ENCODE measurements at regions not wholly inside any gene's neighbourhood (a gene's known extent, or its start where the extent isn't known, plus 50 kb on each side); places are given as distances from the start of the nearest gene placed in this dataset.
"Not testable (repeated sequence)": the region's sequence is repeated elsewhere in the genome, so short reads cannot be mapped to it uniquely, and the experiment has no call there.

DNA sequence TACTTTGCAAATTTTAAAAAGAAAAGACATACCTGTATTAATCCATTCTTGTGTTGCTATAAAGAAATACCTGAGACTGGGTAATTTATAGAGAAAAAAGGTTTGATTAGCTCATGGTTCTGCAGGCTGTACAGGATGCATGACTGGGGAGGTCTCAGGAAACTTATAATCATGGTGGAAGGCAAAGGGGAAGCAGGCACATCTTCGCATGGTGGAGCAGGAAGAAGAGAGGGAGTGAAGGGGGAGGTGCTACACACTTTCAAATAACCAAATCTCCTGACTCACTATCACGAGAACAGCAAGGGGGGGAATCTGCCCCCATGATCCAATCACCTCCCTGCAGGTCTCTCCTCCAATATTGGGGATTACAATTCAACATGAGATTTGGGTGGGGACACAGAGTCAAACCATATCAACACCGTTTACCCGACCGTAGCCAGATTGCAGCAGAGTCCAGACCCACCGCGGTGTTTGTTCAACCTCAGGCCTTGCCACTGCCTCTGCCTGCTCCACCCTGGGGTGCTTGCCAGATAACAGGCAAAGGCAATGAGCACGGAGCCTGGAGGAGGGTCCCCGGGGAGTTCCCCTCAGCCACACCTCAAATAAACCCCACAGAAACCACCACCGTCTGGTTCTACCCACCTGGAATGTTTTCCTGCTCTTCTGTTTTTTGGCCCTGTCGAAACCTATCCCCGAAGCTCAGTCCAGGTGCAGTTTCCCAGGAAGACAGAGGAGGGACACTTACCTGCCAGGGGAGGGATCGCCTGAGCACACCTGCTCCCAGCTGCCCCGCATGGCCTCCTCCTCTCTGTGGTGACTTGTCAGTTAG, 142.2 kb upstream of the AFDN start:
- Histone ChIP-seq H3K36me3 (replicated peaks) (0 out of 2 replicates have a peak, but pooled peaks cover 5% of the 10 kb centered on the region), H3K4me1 (no peaks in the 10 kb centered on the region), H3K9me3 (0 out of 2 replicates have a peak, but pooled peaks cover 2% of the 10 kb centered on the region), H3K27me3 (ENCODE audit: low read depth) (no peaks in the 10 kb centered on the region), H3K4me3 (no peak overlapping the region)
- in situ Hi-C loops (cut with MboI; ENCODE audit: low sequenced_read_pairs) = no loop called here
- no peak for DNase-seq (ENCODE audit: low spot score in 2 of 2)

DNA sequence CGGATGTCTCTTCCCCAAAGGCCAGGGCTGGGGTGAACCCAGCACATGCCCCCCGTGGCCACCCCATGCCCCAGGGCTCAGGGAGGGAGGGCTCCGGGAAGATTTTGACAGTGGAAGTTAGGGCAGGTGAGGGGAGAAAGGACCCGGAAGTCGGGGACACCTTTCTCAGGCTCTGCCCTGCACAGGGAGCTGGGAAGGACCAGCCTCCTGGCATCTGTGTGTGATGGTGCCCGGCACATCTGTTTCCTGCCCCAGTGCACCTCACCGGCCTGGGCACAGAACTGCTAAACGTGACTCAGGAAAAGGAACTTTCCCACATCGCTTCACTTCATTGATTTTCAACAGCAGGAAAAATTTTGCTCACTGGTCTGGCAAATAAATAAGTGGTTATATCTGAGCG, 141.1 kb upstream of the AFDN start:
- no peaks in the 10 kb centered on the region for H3K4me1 ChIP-seq
- no peaks in the 10 kb centered on the region for H3K27me3 ChIP-seq (ENCODE audit: low read depth)
- DNase-seq (ENCODE audit: low spot score in 2 of 2) = no peak
- no peak overlapping the region for H3K4me3 ChIP-seq
- H3K36me3 ChIP-seq (replicated peaks) = 0 out of 2 replicates have a peak, but pooled peaks cover 5% of the 10 kb centered on the region
- 0 out of 2 replicates have a peak, but pooled peaks cover 2% of the 10 kb centered on the region for H3K9me3 ChIP-seq
- in situ Hi-C loops (cut with MboI; ENCODE audit: low sequenced_read_pairs) = no loop called here

DNA sequence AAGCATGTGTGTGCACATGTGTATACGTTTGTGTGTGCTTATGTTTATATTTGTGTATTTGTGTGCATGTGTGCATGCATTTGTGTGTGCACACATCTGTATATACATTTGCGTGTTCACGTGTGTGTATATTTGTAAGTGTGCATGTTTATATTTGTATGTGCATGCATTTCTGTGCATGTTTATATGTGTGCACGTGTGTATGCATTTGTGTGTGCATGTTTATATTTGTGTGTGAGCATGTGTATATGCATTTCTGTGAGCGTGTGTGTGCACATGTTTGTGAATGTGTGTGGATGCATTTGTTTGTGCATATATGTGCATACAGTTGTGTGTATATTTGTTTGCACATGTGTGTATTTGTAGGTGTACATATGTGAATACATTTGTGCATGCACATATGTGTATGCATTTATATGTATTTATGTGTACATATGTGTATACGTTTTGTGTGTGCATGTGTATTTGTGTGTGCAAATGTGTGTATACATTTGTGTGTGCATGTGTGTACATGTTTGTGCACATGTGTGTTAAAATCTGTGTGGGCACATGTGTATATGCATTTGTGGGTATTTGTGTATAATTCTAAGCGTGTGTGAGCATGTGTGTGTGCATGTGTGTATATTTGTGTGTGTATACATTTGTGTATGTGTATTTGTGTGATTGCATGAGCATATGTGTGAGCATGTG, 140.4 kb upstream of the AFDN start:
- no peak for DNase-seq (ENCODE audit: low spot score in 2 of 2)
- Histone ChIP-seq H3K36me3 (replicated peaks) (0 out of 2 replicates have a peak, but pooled peaks cover 5% of the 10 kb centered on the region), H3K4me3 (no peak overlapping the region), H3K4me1 (no peaks in the 10 kb centered on the region), H3K9me3 (0 out of 2 replicates have a peak, but pooled peaks cover 2% of the 10 kb centered on the region), H3K27me3 (ENCODE audit: low read depth) (no peaks in the 10 kb centered on the region)
- in situ Hi-C loops (cut with MboI; ENCODE audit: low sequenced_read_pairs) = no loop called here

DNA sequence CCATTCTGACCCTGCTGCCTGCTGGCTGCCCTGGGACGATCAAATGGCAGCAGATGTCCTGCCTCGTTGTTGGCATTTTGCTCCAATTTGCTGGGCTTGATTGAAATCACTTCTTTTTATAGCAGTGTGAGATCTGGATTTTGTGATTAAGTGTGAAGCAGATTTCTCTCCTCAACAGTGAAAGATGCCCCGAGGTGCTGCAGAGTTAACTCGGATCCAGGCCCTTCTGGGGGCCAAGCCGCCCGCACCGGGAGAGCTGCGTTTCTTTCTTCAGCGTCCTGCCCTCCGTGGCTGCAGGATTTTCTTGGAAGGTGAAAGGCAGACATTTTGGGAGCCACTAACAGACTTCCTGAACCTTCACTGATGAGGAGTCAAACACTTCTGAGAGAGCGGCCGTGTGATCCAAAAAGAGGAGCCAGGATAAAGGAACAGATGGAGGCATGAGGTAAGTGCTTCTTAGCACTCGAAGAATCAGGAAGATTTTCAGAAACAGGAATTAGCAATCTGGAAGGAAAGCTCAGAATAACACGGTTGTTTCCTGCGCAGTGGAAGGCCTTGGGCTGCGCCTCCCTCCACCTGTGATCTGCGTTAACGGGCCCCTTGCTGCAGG, 139.5 kb upstream of the AFDN start:
- Histone ChIP-seq H3K27me3 (ENCODE audit: low read depth) (no peaks in the 10 kb centered on the region), H3K4me3 (no peak overlapping the region), H3K4me1 (peaks cover 6% of the 10 kb centered on the region), H3K9me3 (0 out of 2 replicates have a peak, but pooled peaks cover 2% of the 10 kb centered on the region), H3K36me3 (replicated peaks) (0 out of 2 replicates have a peak, but pooled peaks cover 5% of the 10 kb centered on the region)
- in situ Hi-C loops (cut with MboI; ENCODE audit: low sequenced_read_pairs) = no loop called here
- no peak for DNase-seq (ENCODE audit: low spot score in 2 of 2)

DNA sequence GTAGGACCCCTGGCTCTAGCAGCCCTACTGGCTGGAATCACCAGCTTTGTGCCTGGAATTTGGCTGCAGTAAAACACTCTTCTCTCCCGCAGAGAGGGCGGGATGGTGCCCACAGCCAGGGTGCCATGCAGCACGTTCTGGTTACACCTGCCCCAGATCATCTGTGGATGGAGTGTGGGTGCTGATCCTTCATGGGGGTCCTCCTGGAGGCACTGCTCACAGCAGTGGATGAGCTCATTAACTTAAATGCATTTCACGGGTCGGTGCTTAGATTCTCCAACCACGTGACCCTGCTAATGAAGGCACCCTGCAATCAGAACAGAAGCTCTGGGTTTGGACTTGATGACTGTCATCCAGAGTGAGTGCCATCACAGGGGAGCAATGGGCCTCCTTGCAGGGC, 138.6 kb upstream of the AFDN start:
- H3K27me3 ChIP-seq (ENCODE audit: low read depth) = no peaks in the 10 kb centered on the region
- in situ Hi-C loops (cut with MboI; ENCODE audit: low sequenced_read_pairs) = no loop called here
- 0 out of 2 replicates have a peak, but pooled peaks cover 2% of the 10 kb centered on the region for H3K9me3 ChIP-seq
- H3K4me1 ChIP-seq = peaks cover 15% of the 10 kb centered on the region
- DNase-seq (ENCODE audit: low spot score in 2 of 2) = no peak
- 0 out of 2 replicates have a peak, but pooled peaks cover 5% of the 10 kb centered on the region for H3K36me3 ChIP-seq (replicated peaks)
- no peak overlapping the region for H3K4me3 ChIP-seq

DNA sequence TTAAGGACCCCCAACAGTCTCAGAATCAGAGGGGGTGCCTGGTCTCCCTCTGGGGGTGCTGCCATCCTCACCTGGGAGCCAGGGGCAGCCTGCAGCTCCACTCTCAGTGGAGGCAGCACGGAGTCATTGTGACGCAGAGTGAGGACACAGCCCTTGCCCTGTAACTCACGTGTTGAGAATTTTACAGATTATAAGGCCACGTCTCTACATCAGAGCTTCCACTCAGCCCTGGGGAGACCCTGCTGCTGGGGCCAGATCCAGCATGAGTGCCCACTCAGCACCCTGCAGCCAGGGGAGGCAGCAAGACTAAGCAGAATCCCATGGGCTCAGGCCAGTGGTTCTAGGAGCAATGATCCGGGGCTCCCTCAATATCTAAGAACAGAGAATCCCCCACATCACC, 137.4 kb upstream of the AFDN start:
- H3K27me3 ChIP-seq (ENCODE audit: low read depth) = no peaks in the 10 kb centered on the region

DNA sequence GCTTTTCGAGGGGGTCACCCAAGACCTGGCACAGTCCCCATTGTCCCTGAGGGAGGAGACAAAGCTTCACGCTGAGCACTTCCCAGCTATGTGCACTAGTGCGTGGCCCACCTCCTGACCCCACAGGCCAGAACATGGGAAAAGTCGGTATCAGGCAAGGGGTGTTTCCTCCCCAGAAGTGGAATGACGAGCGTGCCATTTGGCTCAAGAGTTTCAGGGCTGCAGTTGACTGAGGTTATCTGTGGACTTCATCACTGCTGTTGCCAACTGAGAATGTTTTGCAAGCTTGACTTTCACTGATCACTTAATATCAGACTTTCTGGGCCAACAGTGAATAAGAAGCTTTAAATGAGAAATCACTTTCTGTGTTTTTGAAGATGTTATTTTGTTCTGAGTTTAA, 137.0 kb upstream of the AFDN start:
- Histone ChIP-seq H3K4me3 (no peak overlapping the region), H3K9me3 (0 out of 2 replicates have a peak, but pooled peaks cover 2% of the 10 kb centered on the region), H3K36me3 (replicated peaks) (0 out of 2 replicates have a peak, but pooled peaks cover 5% of the 10 kb centered on the region), H3K27me3 (ENCODE audit: low read depth) (no peaks in the 10 kb centered on the region), H3K4me1 (peaks cover 28% of the 10 kb centered on the region)
- no peak for DNase-seq (ENCODE audit: low spot score in 2 of 2)
- in situ Hi-C loops (cut with MboI; ENCODE audit: low sequenced_read_pairs) = no loop called here

More for the DNA sequence above, 137.4 kb upstream of the AFDN start:
- DNase-seq (ENCODE audit: low spot score in 2 of 2) = no peak
- Histone ChIP-seq H3K9me3 (0 out of 2 replicates have a peak, but pooled peaks cover 2% of the 10 kb centered on the region), H3K4me1 (peaks cover 23% of the 10 kb centered on the region), H3K36me3 (replicated peaks) (0 out of 2 replicates have a peak, but pooled peaks cover 5% of the 10 kb centered on the region), H3K4me3 (no peak overlapping the region)
- in situ Hi-C loops (cut with MboI; ENCODE audit: low sequenced_read_pairs) = no loop called here

DNA sequence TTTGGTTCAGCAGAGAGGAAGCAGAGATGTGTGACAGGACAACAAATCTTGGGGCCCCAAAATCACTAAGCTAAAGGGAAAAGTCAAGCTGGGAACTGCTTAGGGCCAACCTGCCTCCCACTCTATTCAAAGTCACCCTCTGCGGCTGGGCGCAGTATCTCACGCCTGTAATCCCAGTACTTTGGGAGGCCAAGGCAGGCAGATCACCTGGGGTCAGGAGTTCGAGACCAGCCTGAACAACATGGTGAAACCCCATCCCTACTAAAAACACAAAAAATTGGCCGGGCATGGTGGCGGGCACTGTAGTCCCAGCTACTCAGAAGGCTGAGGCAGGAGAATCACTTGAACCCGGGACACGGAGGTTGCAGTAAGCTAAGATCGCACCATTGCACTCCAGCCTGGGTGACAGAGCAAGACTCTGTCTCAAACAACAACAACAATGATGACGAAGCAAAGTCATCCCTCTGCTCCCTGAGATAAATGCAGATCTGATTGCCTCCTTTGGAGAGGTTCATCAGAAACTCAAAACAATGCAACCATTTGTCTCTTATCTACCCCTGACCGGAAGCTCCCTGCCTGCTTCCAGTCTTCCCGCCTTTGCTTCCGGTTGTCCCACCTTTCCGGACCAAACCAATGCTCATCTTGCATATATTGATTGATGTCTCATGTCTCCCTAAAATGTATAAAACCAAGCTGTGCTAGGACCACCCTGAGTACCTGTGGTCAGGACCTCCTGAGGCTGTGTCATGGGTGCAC, 136.4 kb upstream of the AFDN start:
- H3K36me3 ChIP-seq (replicated peaks); H3K4me3 ChIP-seq; in situ Hi-C loops (cut with MboI; ENCODE audit: low sequenced_read_pairs); H3K9me3 ChIP-seq; DNase-seq (ENCODE audit: low spot score in 2 of 2); H3K27me3 ChIP-seq (ENCODE audit: low read depth): not testable (repeated sequence)
- H3K4me1 ChIP-seq = peaks cover 34% of the 10 kb centered on the region

DNA sequence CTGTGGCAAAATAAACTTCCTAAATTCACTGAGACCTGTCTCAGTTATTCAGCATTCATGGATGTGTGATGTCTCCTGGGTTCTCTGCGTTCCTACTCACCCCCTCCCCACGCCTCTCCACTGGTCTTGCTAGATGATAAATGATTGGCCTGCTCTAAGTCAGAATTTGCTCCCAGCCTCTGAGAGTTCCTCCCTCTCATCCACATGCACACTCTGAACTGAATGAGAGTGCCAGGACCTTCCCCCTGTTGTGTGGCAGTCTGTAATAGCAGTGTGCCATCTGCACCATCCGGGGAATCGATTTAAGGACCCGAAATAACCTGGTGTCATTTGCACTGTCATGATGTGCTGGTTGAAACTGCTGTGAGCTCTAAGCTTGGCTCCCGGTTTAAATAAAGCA, 135.8 kb upstream of the AFDN start:
- H3K4me3 ChIP-seq = no peak overlapping the region
- 0 out of 2 replicates have a peak, but pooled peaks cover 5% of the 10 kb centered on the region for H3K36me3 ChIP-seq (replicated peaks)
- H3K4me1 ChIP-seq = peaks cover 38% of the 10 kb centered on the region
- no peak for DNase-seq (ENCODE audit: low spot score in 2 of 2)
- in situ Hi-C loops (cut with MboI; ENCODE audit: low sequenced_read_pairs) = no loop called here
- 0 out of 2 replicates have a peak, but pooled peaks cover 2% of the 10 kb centered on the region for H3K9me3 ChIP-seq
- no peaks in the 10 kb centered on the region for H3K27me3 ChIP-seq (ENCODE audit: low read depth)

DNA sequence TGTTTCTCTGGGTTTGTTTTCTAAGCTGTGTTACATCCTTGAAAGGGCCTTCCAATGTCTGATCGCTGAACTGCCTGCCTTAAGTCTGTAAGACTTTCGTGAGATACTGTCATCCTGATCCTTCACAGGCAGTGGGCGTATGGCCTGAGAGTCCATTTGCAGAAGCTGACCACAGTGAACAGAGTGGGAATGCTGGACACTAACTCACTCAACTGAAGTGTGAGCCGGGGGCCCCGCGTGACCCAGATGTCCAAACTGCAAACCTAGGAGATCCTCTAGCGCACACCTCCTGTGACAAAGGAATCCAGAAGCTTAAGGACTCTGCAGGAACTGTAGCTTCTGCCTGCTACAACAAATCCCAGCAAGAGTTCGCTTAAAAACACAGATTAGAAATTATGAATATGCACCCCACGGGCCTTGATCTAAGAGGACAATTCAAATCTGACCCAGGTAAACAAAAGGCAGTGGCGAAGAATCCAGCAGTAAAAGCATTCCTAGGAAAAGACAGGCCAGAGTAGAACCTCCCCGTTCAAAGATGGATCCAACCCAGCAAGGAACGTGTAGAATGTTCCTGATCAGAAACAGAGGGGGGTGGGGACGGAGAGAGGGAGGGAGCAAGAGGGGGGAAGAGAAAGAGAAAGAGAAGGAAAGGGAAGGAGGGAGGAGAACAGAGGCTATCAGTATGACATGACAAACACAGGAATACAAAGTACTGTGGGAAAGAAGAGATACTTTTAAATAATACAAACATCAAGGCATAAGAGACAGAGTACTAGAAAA, 135.0 kb upstream of the AFDN start:
- H3K36me3 ChIP-seq (replicated peaks) = no peaks in the 10 kb centered on the region
- no peaks in the 10 kb centered on the region for H3K9me3 ChIP-seq
- no peak overlapping the region for H3K4me3 ChIP-seq
- peaks cover 42% of the 10 kb centered on the region for H3K4me1 ChIP-seq
- no peaks in the 10 kb centered on the region for H3K27me3 ChIP-seq (ENCODE audit: low read depth)
- DNase-seq (ENCODE audit: low spot score in 2 of 2) = peak; percentile 20 to 52
- in situ Hi-C loops (cut with MboI; ENCODE audit: low sequenced_read_pairs) = no loop called here

DNA sequence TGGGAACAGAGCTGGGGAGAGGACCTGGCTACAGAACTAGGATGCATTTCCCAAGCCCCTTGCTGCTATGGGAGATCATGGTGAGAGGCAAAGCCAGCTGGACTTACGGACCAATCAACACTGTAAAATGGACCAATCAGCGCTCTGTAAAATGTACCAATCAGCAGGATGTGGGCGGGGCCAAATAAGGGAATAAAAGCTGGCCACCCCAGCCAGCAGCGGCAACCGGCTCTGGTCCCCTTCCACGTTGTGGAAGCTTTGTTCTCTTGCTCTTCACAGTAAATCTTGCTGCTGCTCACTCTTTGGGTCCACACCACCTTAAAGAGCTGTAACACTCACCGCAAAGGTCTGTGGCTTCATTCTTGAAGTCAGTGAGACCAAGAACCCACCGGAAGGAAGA, 133.2 kb upstream of the AFDN start:
- H3K36me3 ChIP-seq (replicated peaks); H3K4me3 ChIP-seq; H3K9me3 ChIP-seq; H3K27me3 ChIP-seq (ENCODE audit: low read depth); DNase-seq (ENCODE audit: low spot score in 2 of 2); in situ Hi-C loops (cut with MboI; ENCODE audit: low sequenced_read_pairs): not testable (repeated sequence)
- H3K4me1 ChIP-seq = peaks cover 50% of the 10 kb centered on the region

DNA sequence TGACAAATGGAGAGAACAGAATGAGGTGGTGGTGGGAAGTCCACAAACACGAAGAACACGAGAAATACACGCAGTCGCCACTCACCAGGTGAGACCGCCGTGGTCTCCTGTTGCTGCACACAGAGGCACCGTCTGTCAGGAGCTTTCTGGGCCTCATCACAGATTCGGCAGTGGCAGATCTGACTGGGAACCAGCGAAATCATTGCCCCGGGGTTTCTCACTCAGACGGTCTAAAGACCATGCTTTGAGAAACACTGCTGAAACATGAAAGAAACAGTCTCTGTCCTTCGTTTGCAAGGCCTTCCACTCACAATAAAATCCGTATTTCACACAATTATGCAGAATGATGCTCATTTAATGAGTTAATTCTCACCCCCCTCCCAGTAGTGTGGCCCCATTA, 130.9 kb upstream of the AFDN start:
- peaks cover 50% of the 10 kb centered on the region for H3K4me1 ChIP-seq
- no peaks in the 10 kb centered on the region for H3K9me3 ChIP-seq
- DNase-seq (ENCODE audit: low spot score in 2 of 2) = peak in 1 of 2 experiments; percentile 53
- no peaks in the 10 kb centered on the region for H3K27me3 ChIP-seq (ENCODE audit: low read depth)
- no peaks in the 10 kb centered on the region for H3K36me3 ChIP-seq (replicated peaks)
- peak overlapping the region; percentile 11 for H3K4me3 ChIP-seq
- in situ Hi-C loops (cut with MboI; ENCODE audit: low sequenced_read_pairs) = no loop called here
